ENCODE measurements at regions not wholly inside any gene's neighbourhood (a gene's known extent, or its start where the extent isn't known, plus 50 kb on each side); places are given as distances from the start of the nearest gene placed in this dataset.
"Not testable (repeated sequence)": the region's sequence is repeated elsewhere in the genome, so short reads cannot be mapped to it uniquely, and the experiment has no call there.

- Mint-ChIP-seq H3K4me3 (no peak overlapping the region), H3K9me3 (no peaks in the 10 kb centered on the region), H3K4me1 (ENCODE audit: low read depth) (no peaks in the 10 kb centered on the region), H3K36me3 (ENCODE audit: low read depth) (no peaks in the 10 kb centered on the region), H3K27ac (no peak overlapping the region), H3K27me3 (ENCODE audit: insufficient read depth) (no peaks in the 10 kb centered on the region)
- intact Hi-C loops (cut with micrococcal nuclease), result no loop called here
- no peak for DNase-seq (ENCODE audit: low spot score)
These were observed 58.1 kb downstream of the ATXN7L3B start for GRCh38 chr12:74595696-74596095.

GRCh38 chr12:74598819-74599218 is 61.2 kb downstream of the ATXN7L3B start:
- no peak overlapping the region for H3K4me3 Mint-ChIP-seq
- no peak for DNase-seq (ENCODE audit: low spot score)
- H3K27me3 Mint-ChIP-seq (ENCODE audit: insufficient read depth), result no peaks in the 10 kb centered on the region
- H3K27ac Mint-ChIP-seq, result no peak overlapping the region
- H3K4me1 Mint-ChIP-seq (ENCODE audit: low read depth), result no peaks in the 10 kb centered on the region
- no peaks in the 10 kb centered on the region for H3K9me3 Mint-ChIP-seq
- no peaks in the 10 kb centered on the region for H3K36me3 Mint-ChIP-seq (ENCODE audit: low read depth)
- intact Hi-C loops (cut with micrococcal nuclease), result no loop called here

- H3K4me1 Mint-ChIP-seq (ENCODE audit: low read depth), result no peaks in the 10 kb centered on the region
- no peaks in the 10 kb centered on the region for H3K36me3 Mint-ChIP-seq (ENCODE audit: low read depth)
- no peak overlapping the region for H3K4me3 Mint-ChIP-seq
- no peaks in the 10 kb centered on the region for H3K9me3 Mint-ChIP-seq
- no peak for DNase-seq (ENCODE audit: low spot score)
- intact Hi-C loops (cut with micrococcal nuclease), result no loop called here
- no peak overlapping the region for H3K27ac Mint-ChIP-seq
- no peaks in the 10 kb centered on the region for H3K27me3 Mint-ChIP-seq (ENCODE audit: insufficient read depth)
These were observed 62.3 kb downstream of the ATXN7L3B start for GRCh38 chr12:74599932-74600331.

- H3K4me3 Mint-ChIP-seq; intact Hi-C loops (cut with micrococcal nuclease); DNase-seq (ENCODE audit: low spot score); H3K27ac Mint-ChIP-seq; H3K9me3 Mint-ChIP-seq; H3K36me3 Mint-ChIP-seq (ENCODE audit: low read depth); H3K4me1 Mint-ChIP-seq (ENCODE audit: low read depth); H3K27me3 Mint-ChIP-seq (ENCODE audit: insufficient read depth): not testable (repeated sequence)
These were observed 63.2 kb downstream of the ATXN7L3B start for GRCh38 chr12:74600817-74601216.

- H3K9me3 Mint-ChIP-seq, result no peaks in the 10 kb centered on the region
- H3K36me3 Mint-ChIP-seq (ENCODE audit: low read depth), result no peaks in the 10 kb centered on the region
- no peak overlapping the region for H3K4me3 Mint-ChIP-seq
- no peaks in the 10 kb centered on the region for H3K27me3 Mint-ChIP-seq (ENCODE audit: insufficient read depth)
- H3K4me1 Mint-ChIP-seq (ENCODE audit: low read depth), result no peaks in the 10 kb centered on the region
- H3K27ac Mint-ChIP-seq, result no peak overlapping the region
- DNase-seq (ENCODE audit: low spot score), result no peak
- intact Hi-C loops (cut with micrococcal nuclease), result no loop called here
These were observed 65.4 kb downstream of the ATXN7L3B start for GRCh38 chr12:74602881-74603672.

- no peaks in the 10 kb centered on the region for H3K4me1 Mint-ChIP-seq (ENCODE audit: low read depth)
- H3K4me3 Mint-ChIP-seq, result no peak overlapping the region
- intact Hi-C loops (cut with micrococcal nuclease), result no loop called here
- H3K9me3 Mint-ChIP-seq, result no peaks in the 10 kb centered on the region
- no peak overlapping the region for H3K27ac Mint-ChIP-seq
- H3K27me3 Mint-ChIP-seq (ENCODE audit: insufficient read depth), result no peaks in the 10 kb centered on the region
- no peaks in the 10 kb centered on the region for H3K36me3 Mint-ChIP-seq (ENCODE audit: low read depth)
- no peak for DNase-seq (ENCODE audit: low spot score)
These were observed 70.7 kb downstream of the ATXN7L3B start for GRCh38 chr12:74608231-74608775.

GRCh38 chr12:74610711-74611110 is 73.1 kb downstream of the ATXN7L3B start:
- intact Hi-C loops (cut with micrococcal nuclease), result no loop called here
- Mint-ChIP-seq H3K36me3 (ENCODE audit: low read depth) (no peaks in the 10 kb centered on the region), H3K4me1 (ENCODE audit: low read depth) (no peaks in the 10 kb centered on the region), H3K27me3 (ENCODE audit: insufficient read depth) (no peaks in the 10 kb centered on the region), H3K9me3 (no peaks in the 10 kb centered on the region), H3K27ac (no peak overlapping the region), H3K4me3 (no peak overlapping the region)
- DNase-seq (ENCODE audit: low spot score), result no peak

GRCh38 chr12:74614426-74614825 is 76.8 kb downstream of the ATXN7L3B start:
- Mint-ChIP-seq H3K27me3 (ENCODE audit: insufficient read depth) (no peaks in the 10 kb centered on the region), H3K4me1 (ENCODE audit: low read depth) (no peaks in the 10 kb centered on the region)

GRCh38 chr12:74619084-74619483 is 81.4 kb downstream of the ATXN7L3B start:
- no peaks in the 10 kb centered on the region for H3K9me3 Mint-ChIP-seq
- no peaks in the 10 kb centered on the region for H3K4me1 Mint-ChIP-seq (ENCODE audit: low read depth)
- H3K36me3 Mint-ChIP-seq (ENCODE audit: low read depth), result no peaks in the 10 kb centered on the region
- H3K27me3 Mint-ChIP-seq (ENCODE audit: insufficient read depth), result no peaks in the 10 kb centered on the region
- intact Hi-C loops (cut with micrococcal nuclease), result no loop called here
- no peak overlapping the region for H3K4me3 Mint-ChIP-seq
- H3K27ac Mint-ChIP-seq, result no peak overlapping the region
- DNase-seq (ENCODE audit: low spot score), result no peak

More at GRCh38 chr12:74614426-74614825, 76.8 kb downstream of the ATXN7L3B start:
- intact Hi-C loops (cut with micrococcal nuclease), result no loop called here
- no peak overlapping the region for H3K27ac Mint-ChIP-seq
- no peaks in the 10 kb centered on the region for H3K36me3 Mint-ChIP-seq (ENCODE audit: low read depth)
- DNase-seq (ENCODE audit: low spot score), result no peak
- no peaks in the 10 kb centered on the region for H3K9me3 Mint-ChIP-seq
- H3K4me3 Mint-ChIP-seq, result no peak overlapping the region

- Mint-ChIP-seq H3K36me3 (ENCODE audit: low read depth) (no peaks in the 10 kb centered on the region), H3K27me3 (ENCODE audit: insufficient read depth) (no peaks in the 10 kb centered on the region), H3K9me3 (no peaks in the 10 kb centered on the region), H3K27ac (no peak overlapping the region), H3K4me3 (no peak overlapping the region), H3K4me1 (ENCODE audit: low read depth) (no peaks in the 10 kb centered on the region)
- no peak for DNase-seq (ENCODE audit: low spot score)
- intact Hi-C loops (cut with micrococcal nuclease), result no loop called here
These were observed 82.2 kb downstream of the ATXN7L3B start for GRCh38 chr12:74619884-74620283.

- Mint-ChIP-seq H3K4me1 (ENCODE audit: low read depth) (no peaks in the 10 kb centered on the region), H3K4me3 (no peak overlapping the region), H3K27me3 (ENCODE audit: insufficient read depth) (no peaks in the 10 kb centered on the region), H3K9me3 (no peaks in the 10 kb centered on the region), H3K36me3 (ENCODE audit: low read depth) (no peaks in the 10 kb centered on the region), H3K27ac (no peak overlapping the region)
- intact Hi-C loops (cut with micrococcal nuclease), result no loop called here
- DNase-seq (ENCODE audit: low spot score), result no peak
These were observed 83.3 kb downstream of the ATXN7L3B start for GRCh38 chr12:74620921-74621320.

GRCh38 chr12:74624201-74624600 is 86.6 kb downstream of the ATXN7L3B start:
- no peak for DNase-seq (ENCODE audit: low spot score)
- Mint-ChIP-seq H3K9me3 (no peaks in the 10 kb centered on the region), H3K27ac (no peak overlapping the region), H3K4me3 (no peak overlapping the region), H3K36me3 (ENCODE audit: low read depth) (no peaks in the 10 kb centered on the region), H3K4me1 (ENCODE audit: low read depth) (no peaks in the 10 kb centered on the region), H3K27me3 (ENCODE audit: insufficient read depth) (no peaks in the 10 kb centered on the region)
- intact Hi-C loops (cut with micrococcal nuclease), result no loop called here

- Mint-ChIP-seq H3K27me3 (ENCODE audit: insufficient read depth) (no peaks in the 10 kb centered on the region), H3K36me3 (ENCODE audit: low read depth) (no peaks in the 10 kb centered on the region), H3K4me1 (ENCODE audit: low read depth) (no peaks in the 10 kb centered on the region), H3K4me3 (no peak overlapping the region), H3K9me3 (no peaks in the 10 kb centered on the region), H3K27ac (no peak overlapping the region)
- DNase-seq (ENCODE audit: low spot score), result no peak
- intact Hi-C loops (cut with micrococcal nuclease), result no loop called here
These were observed 88.8 kb downstream of the ATXN7L3B start for GRCh38 chr12:74626397-74626796.

- Mint-ChIP-seq H3K4me3 (no peak overlapping the region), H3K27me3 (ENCODE audit: insufficient read depth) (no peaks in the 10 kb centered on the region), H3K9me3 (no peaks in the 10 kb centered on the region), H3K4me1 (ENCODE audit: low read depth) (no peaks in the 10 kb centered on the region), H3K36me3 (ENCODE audit: low read depth) (no peaks in the 10 kb centered on the region), H3K27ac (no peak overlapping the region)
- intact Hi-C loops (cut with micrococcal nuclease), result no loop called here
- no peak for DNase-seq (ENCODE audit: low spot score)
These were observed 103.6 kb downstream of the ATXN7L3B start for GRCh38 chr12:74641262-74641661.

Measured in activated T-helper 1 cell treated with anti-CD3 and anti-CD28 coated beads, Interleukin-12 subunit alpha, Interleukin-12 subunit beta, Interleukin-2, Interleukin-4 antibody, amounts not matched to agents 30 ng/mL and 10 ng/mL and 1 ng/mL, durations not matched to agents 14 hours and 24 hours and 36 hours (primary cell).